Smooth muscle cell (in vitro differentiated cells): ENCODE measurements at regions not wholly inside any gene's neighbourhood (a gene's known extent, or its start where the extent isn't known, plus 50 kb on each side); places are given as distances from the start of the nearest gene placed in this dataset.

ENCODE experiments used
- DNase-seq: peaks from one replicate; lab custom pipeline; 2025; ENCODE audit not compliant: unreplicated experiment; lab: John Stamatoyannopoulos, UW
- H2AFZ ChIP-seq: fragments of 200-600 bp; sonication (generic); 2 replicates; pipeline ENCODE4 v1.6.0; 2016; ENCODE audit warnings: antibody characterized with exemption, low read depth, mild to moderate bottlenecking
- H3F3A ChIP-seq: fragments of 200-600 bp; sonication (generic); 2 replicates; pipeline ENCODE4 v1.6.0; 2017; ENCODE audit warnings: antibody characterized with exemption, low read depth
- H3K27ac ChIP-seq: fragments of 200-600 bp; sonication (generic); 2 replicates; pipeline ENCODE4 v1.5.1; 2016; ENCODE audit warnings: low read depth, mild to moderate bottlenecking
- H3K27me3 ChIP-seq: fragments of 200-600 bp; sonication (generic); 2 replicates; pipeline ENCODE4 v1.6.1; 2016; ENCODE audit warnings: low read depth, mild to moderate bottlenecking
- H3K36me3 ChIP-seq: fragments of 200-600 bp; sonication (generic); 2 replicates; pipeline ENCODE4 v1.5.1; 2016; ENCODE audit warnings: low read depth
- H3K4me1 ChIP-seq: fragments of 200-600 bp; sonication (generic); 2 replicates; pipeline ENCODE4 v1.5.1; 2016; ENCODE audit warnings: low read depth
- H3K4me2 ChIP-seq: fragments of 200-600 bp; sonication (generic); 2 replicates; pipeline ENCODE4 v1.6.0; 2016; ENCODE audit warnings: mild to moderate bottlenecking
- H3K4me3 ChIP-seq: fragments of 200-600 bp; sonication (generic); 2 replicates; pipeline ENCODE4 v1.5.1; 2016; ENCODE audit warnings: mild to moderate bottlenecking
- H3K79me2 ChIP-seq: fragments of 200-600 bp; sonication (generic); 2 replicates; pipeline ENCODE4 v1.6.0; 2016; ENCODE audit warnings: low read depth, mild to moderate bottlenecking
- H3K9ac ChIP-seq: fragments of 200-600 bp; sonication (generic); 2 replicates; pipeline ENCODE4 v1.6.0; 2016; ENCODE audit warnings: low read depth
- H3K9me3 ChIP-seq: fragments of 200-600 bp; sonication (generic); replicated peaks from 2 replicates; pipeline ENCODE4 v1.5.1; 2016; ENCODE audit warnings: low read depth
- H4K20me1 ChIP-seq: fragments of 200-600 bp; sonication (generic); 2 replicates; pipeline ENCODE4 v1.6.0; 2016; ENCODE audit warnings: low read depth
- CTCF ChIP-seq: fragments of 200-600 bp; sonication (generic); IDR thresholded peaks from 2 replicates; pipeline ENCODE4 v1.5.1; 2017; ENCODE audit warnings: borderline replicate concordance, mild to moderate bottlenecking, antibody characterized with exemption; ENCODE audit not compliant: insufficient read depth, poor library complexity, severe bottlenecking
- WGBS: methylation state at CpG from one replicate; pipeline ENCODE4 v1.1.7; 2016; ENCODE audit warnings: low lambda C conversion rate; 5-methylcytosine and 5-hydroxymethylcytosine counted together

GRCh38 chr5:68032216-68032762, 183.3 kb upstream of the PIK3R1 start:
- Histone ChIP-seq H3K27me3 (no peaks in the 10 kb centered on the region), H3K79me2 (no peaks in the 10 kb centered on the region), H3K27ac (no peak overlapping the region), H2AFZ (no peak overlapping the region), H3K4me3 (no peak overlapping the region), H3K9ac (no peak overlapping the region), H4K20me1 (no peaks in the 10 kb centered on the region), H3F3A (peaks cover 10% of the 10 kb centered on the region), H3K9me3 (no peaks in the 10 kb centered on the region), H3K4me2 (no peak overlapping the region), H3K4me1 (peaks cover 22% of the 10 kb centered on the region), H3K36me3 (no peaks in the 10 kb centered on the region)
- 92% methylated on average over 5 of the region's 5 CpGs for whole genome bisulfite sequencing
- no peak for DNase-seq
- no peak for TF ChIP-seq CTCF

GRCh38 chr5:68028131-68028727, 187.3 kb upstream of the PIK3R1 start:
- Histone ChIP-seq H3K36me3 (no peaks in the 10 kb centered on the region), H2AFZ (no peak overlapping the region), H3F3A (peaks cover 16% of the 10 kb centered on the region), H3K27me3 (no peaks in the 10 kb centered on the region), H3K79me2 (no peaks in the 10 kb centered on the region), H3K9me3 (no peaks in the 10 kb centered on the region), H3K4me3 (no peak overlapping the region), H3K4me1 (peaks cover 23% of the 10 kb centered on the region), H4K20me1 (no peaks in the 10 kb centered on the region), H3K27ac (peak overlapping the region; percentile 66), H3K9ac (no peak overlapping the region), H3K4me2 (peak overlapping the region; percentile 59)
- DNase-seq = no peak
- WGBS = 32% methylated on average over 2 of the region's 2 CpGs
- no peak for TF ChIP-seq CTCF

GRCh38 chr5:68027519-68027918, 188.0 kb upstream of the PIK3R1 start:
- Histone ChIP-seq H3K9ac (no peak overlapping the region), H3K9me3 (no peaks in the 10 kb centered on the region), H3K79me2 (no peaks in the 10 kb centered on the region), H3K4me2 (peak overlapping the region; percentile 59), H2AFZ (no peak overlapping the region), H4K20me1 (no peaks in the 10 kb centered on the region), H3K4me3 (no peak overlapping the region), H3K4me1 (peaks cover 16% of the 10 kb centered on the region), H3K27me3 (no peaks in the 10 kb centered on the region), H3K27ac (peak overlapping the region; percentile 66), H3K36me3 (no peaks in the 10 kb centered on the region), H3F3A (peaks cover 16% of the 10 kb centered on the region)
- no peak for TF ChIP-seq CTCF
- no peak for DNase-seq
- WGBS = 4% methylated on average over 4 of the region's 4 CpGs
